ENCODE measurements at regions not wholly inside any gene's neighbourhood (a gene's known extent, or its start where the extent isn't known, plus 50 kb on each side); places are given as distances from the start of the nearest gene placed in this dataset.
"Not testable (repeated sequence)": the region's sequence is repeated elsewhere in the genome, so short reads cannot be mapped to it uniquely, and the experiment has no call there.

- intact Hi-C loops (cut with DNase I), result no loop called here
- no peak for DNase-seq
These were observed 833.9 kb downstream of the FSTL5 start for GRCh38 chr4:161329852-161330251.

DNA sequence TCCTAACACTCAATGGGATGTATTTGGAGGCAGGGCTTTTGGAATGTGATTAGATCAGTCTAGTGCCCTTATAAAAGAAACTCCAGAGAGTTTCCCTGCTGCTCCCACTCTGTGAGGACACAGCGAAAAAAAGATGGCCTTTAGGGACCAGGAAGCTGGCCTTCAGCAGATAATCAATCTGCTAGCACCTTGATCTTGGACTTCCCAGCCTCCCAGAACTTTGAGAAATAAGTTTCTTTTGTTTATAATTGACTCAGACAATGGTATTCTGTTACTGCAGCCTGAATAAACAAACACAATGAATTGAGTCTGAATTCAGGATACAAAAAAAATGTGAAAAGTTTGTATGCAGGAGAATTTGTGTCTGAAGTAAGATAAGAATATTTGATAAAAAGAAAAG, 842.1 kb downstream of the FSTL5 start:
- DNase-seq, result no peak
- intact Hi-C loops (cut with DNase I), result no loop called here

DNA sequence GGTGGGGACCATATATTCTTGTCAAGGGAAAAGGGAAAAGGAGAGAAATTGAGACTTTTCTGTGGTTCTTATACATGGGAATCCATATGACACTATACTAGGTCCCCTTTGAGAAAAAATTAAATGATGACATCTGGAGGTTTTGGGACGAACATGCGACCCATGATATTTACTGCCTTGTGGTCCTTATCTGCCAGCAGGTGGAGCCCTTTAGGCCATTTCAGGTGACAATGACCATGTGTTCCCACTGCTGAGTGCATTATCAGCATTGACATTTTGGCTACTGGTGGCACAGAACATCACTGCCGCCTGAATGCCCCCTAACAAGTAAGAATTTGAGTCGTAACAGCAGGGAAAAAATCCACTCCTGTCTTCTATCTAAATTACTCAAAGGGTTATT, 843.4 kb downstream of the FSTL5 start:
- intact Hi-C loops (cut with DNase I), result no loop called here

DNA sequence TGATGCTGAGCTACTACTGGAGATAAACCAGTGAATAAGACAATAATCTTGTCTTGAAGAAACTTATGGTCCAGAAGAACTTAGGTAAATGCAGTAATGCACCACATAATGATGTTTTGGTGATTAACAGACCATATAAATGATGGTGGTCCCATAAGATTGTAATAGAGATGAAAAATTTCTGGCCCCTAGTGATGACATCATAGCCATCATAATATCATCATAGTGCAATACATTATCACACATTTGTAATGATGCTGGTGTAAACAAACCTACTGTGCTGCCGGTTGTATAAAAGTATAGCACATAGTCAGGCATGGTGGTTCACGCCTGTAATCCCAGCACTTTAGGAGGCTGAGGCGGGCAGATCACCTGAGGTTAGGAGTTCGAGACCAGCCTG, 846.8 kb downstream of the FSTL5 start:
- no peak for DNase-seq

More for the DNA sequence above, 843.4 kb downstream of the FSTL5 start:
- peak in 3 of 42 donors; percentile 6 to 10 (median 10) for DNase-seq

DNA sequence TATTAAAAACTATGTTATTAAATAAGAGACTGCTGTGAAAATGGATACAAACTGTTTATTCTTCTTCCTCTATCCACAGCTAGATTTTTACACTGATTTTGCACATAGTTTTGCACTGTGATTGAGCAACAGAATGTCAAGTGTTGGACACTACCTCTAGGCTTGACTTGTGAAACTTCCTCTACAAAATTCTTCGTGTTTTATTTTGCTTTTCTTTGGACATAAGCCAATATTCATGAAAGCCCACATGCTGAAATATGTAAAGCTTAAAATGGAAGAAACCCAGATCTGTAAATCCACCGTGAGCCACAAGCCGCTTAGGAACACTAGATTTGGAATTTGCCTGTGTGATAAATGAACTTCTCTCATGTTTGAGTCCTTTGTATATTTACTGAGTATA, 849.4 kb downstream of the FSTL5 start:
- no peak for DNase-seq
- intact Hi-C loops (cut with DNase I), result no loop called here

More for the DNA sequence above, 846.8 kb downstream of the FSTL5 start:
- intact Hi-C loops (cut with DNase I), result no loop called here

GRCh38 chr4:161303551-161303950, 860.2 kb downstream of the FSTL5 start:
- no peak for DNase-seq
- intact Hi-C loops (cut with DNase I), result no loop called here

DNA sequence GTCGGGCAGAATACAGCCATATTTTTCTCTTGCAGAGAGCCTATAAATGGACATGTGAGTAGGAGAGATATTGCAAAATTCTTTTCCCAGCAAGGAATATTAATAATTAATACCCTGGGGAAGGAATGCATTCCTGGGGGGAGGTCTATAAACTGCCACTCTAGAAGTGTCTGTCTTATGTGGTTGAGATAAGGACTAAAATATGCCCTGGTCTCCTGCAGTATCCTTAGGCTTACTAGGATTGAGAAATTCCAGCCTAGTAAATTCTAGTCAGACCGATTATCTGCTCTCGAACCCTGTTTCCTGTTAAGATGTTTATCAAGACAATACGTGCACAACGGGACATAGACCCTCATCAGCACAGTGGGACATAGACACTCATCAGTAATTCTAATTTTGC, 872.6 kb downstream of the FSTL5 start:
- intact Hi-C loops (cut with DNase I), result no loop called here
- no peak for DNase-seq

GRCh38 chr4:161287678-161288352, 876.0 kb downstream of the FSTL5 start:
- no peak for DNase-seq
- intact Hi-C loops (cut with DNase I), result no loop called here

- DNase-seq, result no peak
- intact Hi-C loops (cut with DNase I), result no loop called here
These were observed 878.3 kb downstream of the FSTL5 start for GRCh38 chr4:161285461-161285860.

- DNase-seq, result no peak
- intact Hi-C loops (cut with DNase I), result no loop called here
These were observed 882.9 kb downstream of the FSTL5 start for GRCh38 chr4:161280929-161281328.

- intact Hi-C loops (cut with DNase I), result no loop called here
- no peak for DNase-seq
These were observed 884.7 kb downstream of the FSTL5 start for GRCh38 chr4:161279095-161279494.

- DNase-seq; intact Hi-C loops (cut with DNase I): not testable (repeated sequence)
These were observed 886.5 kb downstream of the FSTL5 start for GRCh38 chr4:161277150-161277787.

DNA sequence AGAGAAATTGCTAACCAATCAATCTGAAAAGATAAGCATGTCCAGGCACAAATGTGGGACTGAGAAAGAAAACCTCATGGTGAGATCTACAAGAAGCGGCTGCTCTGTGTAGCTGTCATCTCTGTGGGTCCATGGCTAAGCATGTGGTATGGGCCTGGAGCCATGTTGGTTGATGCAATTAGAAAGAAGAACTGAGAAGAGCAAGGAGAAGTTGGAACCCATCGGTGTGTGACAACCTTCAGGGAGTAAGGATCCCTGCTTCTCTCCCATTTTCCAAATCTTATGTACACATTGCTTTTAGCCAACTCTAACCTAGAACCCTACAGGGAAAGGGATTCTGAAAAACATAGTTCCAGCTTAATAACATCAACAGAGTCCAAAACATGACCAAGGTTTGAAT, 890.2 kb downstream of the FSTL5 start:
- intact Hi-C loops (cut with DNase I), result no loop called here
- DNase-seq, result no peak

DNA sequence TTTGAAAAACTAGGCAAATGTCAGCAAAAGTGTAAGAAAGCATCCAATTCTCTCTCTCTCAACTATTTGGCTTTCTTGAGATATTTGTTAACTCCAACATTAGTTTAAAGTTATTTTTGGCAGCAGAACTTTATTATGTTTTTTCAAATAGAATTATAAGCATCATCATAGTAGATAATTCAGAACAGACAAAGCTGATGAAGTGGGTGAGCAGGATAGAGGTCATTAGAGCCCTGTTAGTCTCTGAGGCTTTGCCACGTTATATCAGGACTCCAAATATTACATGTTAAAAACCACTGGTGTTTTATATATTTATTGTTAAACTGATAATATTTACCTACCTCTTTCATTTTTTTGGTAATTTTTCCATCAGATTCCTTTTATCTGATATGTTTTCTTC, 903.0 kb downstream of the FSTL5 start:
- no peak for DNase-seq
- intact Hi-C loops (cut with DNase I), result no loop called here

GRCh38 chr4:161256716-161257115, 907.1 kb downstream of the FSTL5 start:
- intact Hi-C loops (cut with DNase I), result no loop called here
- DNase-seq, result no peak

GRCh38 chr4:161256172-161256571, 907.6 kb downstream of the FSTL5 start:
- no peak for DNase-seq
- intact Hi-C loops (cut with DNase I), result no loop called here

- no peak for DNase-seq
- intact Hi-C loops (cut with DNase I), result no loop called here
These were observed 909.4 kb downstream of the FSTL5 start for GRCh38 chr4:161254375-161254774.

- intact Hi-C loops (cut with DNase I), result no loop called here
- DNase-seq, result peak in 1 of 42 donors; percentile 2
These were observed 911.2 kb downstream of the FSTL5 start for GRCh38 chr4:161252520-161253141.

DNA sequence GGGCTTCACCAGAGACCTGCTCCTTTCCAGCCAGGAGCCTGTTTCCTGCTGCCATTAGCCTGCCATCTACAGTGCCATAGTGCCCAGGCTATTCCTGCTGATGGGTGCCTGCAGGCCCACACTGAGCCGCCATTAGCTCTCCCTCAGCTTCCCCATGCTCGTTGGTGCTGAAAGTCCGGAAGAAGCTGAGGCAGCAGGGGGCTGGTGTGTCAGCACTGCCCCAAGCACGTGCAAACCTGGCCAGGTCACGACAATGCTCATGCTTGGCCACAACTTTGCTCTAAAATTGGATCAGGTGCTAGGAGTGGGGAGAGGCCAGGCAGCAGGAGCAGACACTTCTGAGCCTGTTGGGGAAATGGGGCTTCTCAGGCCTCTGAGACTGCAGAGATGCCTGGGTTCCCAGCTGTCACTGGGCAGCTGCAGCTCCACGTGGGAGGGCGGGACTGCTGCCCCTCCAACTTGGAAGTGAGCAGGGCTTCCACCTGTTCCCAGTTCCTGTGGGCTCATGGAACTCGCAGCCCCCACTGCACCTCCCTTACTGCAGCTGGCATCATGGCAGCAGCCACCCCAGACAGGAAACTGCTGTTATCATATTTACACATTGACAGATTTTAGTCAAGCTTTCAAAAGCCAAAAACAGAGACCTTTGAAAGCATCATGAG, 913.9 kb downstream of the FSTL5 start:
- DNase-seq, result no peak
- intact Hi-C loops (cut with DNase I), result no loop called here

GRCh38 chr4:161248880-161249279, 914.9 kb downstream of the FSTL5 start:
- intact Hi-C loops (cut with DNase I), result no loop called here
- DNase-seq, result no peak
